ENCODE measurements at regions not wholly inside any gene's neighbourhood (a gene's known extent, or its start where the extent isn't known, plus 50 kb on each side); places are given as distances from the start of the nearest gene placed in this dataset.
"Not testable (repeated sequence)": the region's sequence is repeated elsewhere in the genome, so short reads cannot be mapped to it uniquely, and the experiment has no call there.

GRCh38 chr21:28124541-28124940, 868.1 kb downstream of the LTN1 start:
- H3K27ac ChIP-seq (ENCODE audit: control insufficient read depth, insufficient read depth, low read length): no peak overlapping the region
- no peaks in the 10 kb centered on the region for H3K27me3 ChIP-seq (ENCODE audit: control insufficient read depth, extremely low read depth, insufficient read depth, low read length)
- H3K79me2 ChIP-seq (ENCODE audit: control insufficient read depth, insufficient read depth, low read length): no peaks in the 10 kb centered on the region
- no peak overlapping the region for H3K4me2 ChIP-seq (ENCODE audit: control insufficient read depth, extremely low read depth, insufficient read depth, low read depth, low read length)
- no peak for FAIRE-seq
- no peaks in the 10 kb centered on the region for H3K9me3 ChIP-seq (ENCODE audit: control insufficient read depth, low read depth, low read length)
- H3K4me1 ChIP-seq (ENCODE audit: control insufficient read depth, extremely low read depth, insufficient read depth, low read length): no peaks in the 10 kb centered on the region
- H4K20me1 ChIP-seq (ENCODE audit: control insufficient read depth, extremely low read depth, insufficient read depth, low read length): no peaks in the 10 kb centered on the region
- dilution Hi-C loops (cut with MboI; ENCODE audit: extremely low pct_ligation_motif_present, low sequenced_read_pairs): no loop called here
- no peak overlapping the region for H2AFZ ChIP-seq (ENCODE audit: control insufficient read depth, low read length)
- H3K9me1 ChIP-seq (ENCODE audit: control insufficient read depth, extremely low read depth, insufficient read depth, low read length): no peaks in the 10 kb centered on the region
- H3K36me3 ChIP-seq (ENCODE audit: control insufficient read depth in 2 of 2, extremely low read depth in 1 of 2, insufficient read depth in 2 of 2, low read length in 2 of 2): no peaks in the 10 kb centered on the region
- H3K9ac ChIP-seq (ENCODE audit: control insufficient read depth, extremely low read depth, insufficient read depth, low read length): no peak overlapping the region
- no peak overlapping the region for H3K4me3 ChIP-seq (ENCODE audit: control insufficient read depth in 2 of 3, extremely low read depth in 1 of 3, insufficient read depth in 2 of 3, low read depth in 1 of 3, low read length in 3 of 3)
- DNase-seq (ENCODE audit: low read depth, low spot score): no peak
- no peak for TF ChIP-seq CTCF (optimal IDR thresholded peaks at IDR 0.05 in 1 of 3, IDR thresholded peaks at IDR 0.05 in 1 of 3, conservative IDR thresholded peaks at IDR 0.05 in 1 of 3; ENCODE audit: extremely low read depth in 1 of 3, insufficient read depth in 2 of 3, low read length in 3 of 3)

- Histone ChIP-seq H3K4me1 (ENCODE audit: control insufficient read depth, extremely low read depth, insufficient read depth, low read length) (no peaks in the 10 kb centered on the region), H3K4me3 (ENCODE audit: control insufficient read depth in 2 of 3, extremely low read depth in 1 of 3, insufficient read depth in 2 of 3, low read depth in 1 of 3, low read length in 3 of 3) (no peak overlapping the region), H3K9me3 (ENCODE audit: control insufficient read depth, low read depth, low read length) (no peaks in the 10 kb centered on the region), H3K36me3 (ENCODE audit: control insufficient read depth in 2 of 2, extremely low read depth in 1 of 2, insufficient read depth in 2 of 2, low read length in 2 of 2) (no peaks in the 10 kb centered on the region), H3K27me3 (ENCODE audit: control insufficient read depth, extremely low read depth, insufficient read depth, low read length) (no peaks in the 10 kb centered on the region), H4K20me1 (ENCODE audit: control insufficient read depth, extremely low read depth, insufficient read depth, low read length) (no peaks in the 10 kb centered on the region), H3K9ac (ENCODE audit: control insufficient read depth, extremely low read depth, insufficient read depth, low read length) (no peak overlapping the region), H3K9me1 (ENCODE audit: control insufficient read depth, extremely low read depth, insufficient read depth, low read length) (no peaks in the 10 kb centered on the region), H3K4me2 (ENCODE audit: control insufficient read depth, extremely low read depth, insufficient read depth, low read depth, low read length) (no peak overlapping the region), H3K79me2 (ENCODE audit: control insufficient read depth, insufficient read depth, low read length) (no peaks in the 10 kb centered on the region), H3K27ac (ENCODE audit: control insufficient read depth, insufficient read depth, low read length) (no peak overlapping the region), H2AFZ (ENCODE audit: control insufficient read depth, low read length) (no peak overlapping the region)
- DNase-seq (ENCODE audit: low read depth, low spot score) (no peak), FAIRE-seq (no peak)
- no peak for TF ChIP-seq EZH2 (IDR thresholded peaks at IDR 0.05; ENCODE audit: low read length)
- dilution Hi-C loops (cut with MboI; ENCODE audit: extremely low pct_ligation_motif_present, low sequenced_read_pairs): no loop called here
Observed at GRCh38 chr21:28118570-28118969, 874.1 kb downstream of the LTN1 start.

GRCh38 chr21:28114986-28115385, 877.7 kb downstream of the LTN1 start:
- H3K36me3 ChIP-seq (ENCODE audit: control insufficient read depth in 2 of 2, extremely low read depth in 1 of 2, insufficient read depth in 2 of 2, low read length in 2 of 2); H4K20me1 ChIP-seq (ENCODE audit: control insufficient read depth, extremely low read depth, insufficient read depth, low read length); FAIRE-seq; dilution Hi-C loops (cut with MboI; ENCODE audit: extremely low pct_ligation_motif_present, low sequenced_read_pairs); H3K4me2 ChIP-seq (ENCODE audit: control insufficient read depth, extremely low read depth, insufficient read depth, low read depth, low read length); DNase-seq (ENCODE audit: low read depth, low spot score); H3K9me3 ChIP-seq (ENCODE audit: control insufficient read depth, low read depth, low read length); H3K4me1 ChIP-seq (ENCODE audit: control insufficient read depth, extremely low read depth, insufficient read depth, low read length); H3K9ac ChIP-seq (ENCODE audit: control insufficient read depth, extremely low read depth, insufficient read depth, low read length); H3K27me3 ChIP-seq (ENCODE audit: control insufficient read depth, extremely low read depth, insufficient read depth, low read length); H3K79me2 ChIP-seq (ENCODE audit: control insufficient read depth, insufficient read depth, low read length); H3K4me3 ChIP-seq (ENCODE audit: control insufficient read depth in 2 of 3, extremely low read depth in 1 of 3, insufficient read depth in 2 of 3, low read depth in 1 of 3, low read length in 3 of 3); H2AFZ ChIP-seq (ENCODE audit: control insufficient read depth, low read length); H3K9me1 ChIP-seq (ENCODE audit: control insufficient read depth, extremely low read depth, insufficient read depth, low read length); H3K27ac ChIP-seq (ENCODE audit: control insufficient read depth, insufficient read depth, low read length): not testable (repeated sequence)
